ENCODE measurements at regions not wholly inside any gene's neighbourhood (a gene's known extent, or its start where the extent isn't known, plus 50 kb on each side); places are given as distances from the start of the nearest gene placed in this dataset.

GRCh38 chr7:25565002-25565401 lies 336.7 kb upstream of the NPVF start:
- TF ChIP-seq POLR2A (IDR thresholded peaks at IDR 0.05) = no peak
- no peak for TF ChIP-seq CTCF (IDR thresholded peaks at IDR 0.05)
- Histone ChIP-seq H3K27ac (no peak overlapping the region), H3K4me3 (no peak overlapping the region), H3K36me3 (replicated peaks in 1 of 2) (no peaks in the 10 kb centered on the region), H3K9me3 (replicated peaks in 1 of 3) (no peaks in the 10 kb centered on the region), H3K27me3 (no peaks in the 10 kb centered on the region), H3K4me1 (replicated peaks in 1 of 2) (peaks cover 5 to 12% of the 10 kb centered on the region in 2 donors)
- no peak for DNase-seq
- intact Hi-C loops (cut with DNase I) = loop anchor here in 1 of 2 donors (2.0 to 5.0 kb wide), 2 partner anchors 172 to 287 kb away; no protein-coding TSS in a partner anchor
- 72 to 86% (median 75%) methylated on average over 5 to 7 of the region's 7 CpGs for WGBS, 4 donors

GRCh38 chr7:25565949-25566348 lies 337.7 kb upstream of the NPVF start:
- 0 to 1% (median 1%) methylated on average over 7 of the region's 7 CpGs for WGBS, 4 donors
- peaks cover 5 to 12% of the 10 kb centered on the region in 2 donors for H3K4me1 ChIP-seq (replicated peaks in 1 of 2)
- no peaks in the 10 kb centered on the region for H3K27me3 ChIP-seq
- H3K4me3 ChIP-seq = peak overlapping the region in 1 of 4 donors; percentile 30
- no peaks in the 10 kb centered on the region for H3K9me3 ChIP-seq (replicated peaks in 1 of 3)
- H3K36me3 ChIP-seq (replicated peaks in 1 of 2) = no peaks in the 10 kb centered on the region
- H3K27ac ChIP-seq = no peak overlapping the region
- TF ChIP-seq CTCF (IDR thresholded peaks at IDR 0.05) (peak; percentile 100), POLR2A (IDR thresholded peaks at IDR 0.05) (no peak)
- intact Hi-C loops (cut with DNase I) = loop anchor here in 1 of 2 donors (2.0 to 5.0 kb wide), 2 partner anchors 173 to 286 kb away; no protein-coding TSS in a partner anchor
- DNase-seq = peak; percentile 34 to 93 (median 69)

GRCh38 chr7:25567430-25567829 lies 339.1 kb upstream of the NPVF start:
- DNase-seq = no peak
- no peak for TF ChIP-seq CTCF (IDR thresholded peaks at IDR 0.05)
- TF ChIP-seq POLR2A (IDR thresholded peaks at IDR 0.05) = no peak
- no peak overlapping the region for H3K4me3 ChIP-seq
- no peak overlapping the region for H3K27ac ChIP-seq
- peaks cover 0 to 12% of the 10 kb centered on the region in 2 donors for H3K4me1 ChIP-seq (replicated peaks in 1 of 2)
- H3K27me3 ChIP-seq = no peaks in the 10 kb centered on the region
- H3K9me3 ChIP-seq (replicated peaks in 1 of 3) = no peaks in the 10 kb centered on the region
- no peaks in the 10 kb centered on the region for H3K36me3 ChIP-seq (replicated peaks in 1 of 2)
- 93 to 98% (median 95%) methylated on average over 7 of the region's 7 CpGs for WGBS, 4 donors
- intact Hi-C loops (cut with DNase I) = loop anchor here in 1 of 2 donors (5.0 kb wide), 1 partner anchor 285 kb away; no protein-coding TSS in a partner anchor

- Histone ChIP-seq H3K27ac (no peak overlapping the region), H3K27me3 (no peaks in the 10 kb centered on the region), H3K4me3 (no peak overlapping the region), H3K36me3 (replicated peaks in 1 of 2) (no peaks in the 10 kb centered on the region), H3K4me1 (replicated peaks in 1 of 2) (peaks cover 0 to 9% of the 10 kb centered on the region in 2 donors), H3K9me3 (replicated peaks in 1 of 3) (no peaks in the 10 kb centered on the region)
- no peak for TF ChIP-seq POLR2A (IDR thresholded peaks at IDR 0.05)
- no peak for TF ChIP-seq CTCF (IDR thresholded peaks at IDR 0.05)
- 66 to 72% (median 71%) methylated on average over 3 of the region's 3 CpGs for WGBS, 4 donors
- DNase-seq = no peak
- intact Hi-C loops (cut with DNase I) = loop anchor here in 1 of 2 donors (5.0 kb wide), 2 partner anchors 283 to 312 kb away; no protein-coding TSS in a partner anchor
Measured at GRCh38 chr7:25569765-25570164, 341.5 kb upstream of the NPVF start.

Data from adrenal gland (tissue), 9 donors.